GM12878 (cell line): ENCODE measurements at regions not wholly inside any gene's neighbourhood (a gene's known extent, or its start where the extent isn't known, plus 50 kb on each side); places are given as distances from the start of the nearest gene placed in this dataset.

Experiments used
- ATAC-seq: fragments of 200-7000 bp; cut with Tn5 transposase; 3 replicates; pipeline ENCODE4 v1.9.1; 2020; ENCODE audit warnings: mild to moderate bottlenecking, moderate library complexity
- BruUV-seq: library from RNA; stranded (reverse); fragments of 400-500 nt; replicated peaks from 2 replicates; lab custom pipeline; 2021; lab: Mats Ljungman, UMichigan
- CTCF ChIA-PET: fragments of 300-600 bp; sonication (Branson Sonifier 250); formaldehyde crosslinking; extraction: SDS; loops from one replicate; lab custom pipeline; 2021; ENCODE audit warnings: inconsistent platforms; lab: Yijun Ruan, JAX
- POLR2A ChIA-PET: fragments of 350-600 bp; formaldehyde crosslinking; extraction: SDS; loops from one replicate; lab custom pipeline; 2021; ENCODE audit warnings: inconsistent platforms; lab: Charles Lee
- RAD21 ChIA-PET: fragments of 300-600 bp; sonication (Branson Sonifier 250); formaldehyde crosslinking; loops from one replicate; lab custom pipeline; 2023; ENCODE audit warnings: antibody characterized with exemption; ENCODE audit not compliant: unreplicated experiment; lab: Charles Lee
- SMC1A ChIA-PET: fragments of 300-600 bp; sonication (Branson Sonifier 250); formaldehyde crosslinking; loops from one replicate; lab custom pipeline; 2023; ENCODE audit not compliant: unreplicated experiment, uncharacterized antibody; lab: Charles Lee
- DNase-seq: peaks from one replicate; pipeline ENCODE4 v3.0.0-alpha.2; 2011; ENCODE audit warnings: low read depth, low spot score
- FAIRE-seq: peaks from 3 replicates; lab custom pipeline; 2011; peaks lifted over from hg19 to GRCh38; lab: Jason Lieb, UNC
- H2AFZ ChIP-seq: 2 replicates; pipeline ENCODE4 v1.6.0; 2011; ENCODE audit warnings: low read depth, low read length, control low read depth; ENCODE audit not compliant: control insufficient read depth
- H3K27ac ChIP-seq: 2 replicates; pipeline ENCODE4 v1.5.1; 2011; ENCODE audit warnings: control low read depth; ENCODE audit not compliant: control insufficient read depth, insufficient read depth
- H3K27me3 ChIP-seq, 2 experiments: replicated peaks in 1 of 2; 2 replicates each; pipeline versions ENCODE4 v1.6.0 to v1.6.1; 2011; ENCODE audit warnings: low read length in 1 of 2; ENCODE audit not compliant: control insufficient read depth in 2 of 2, insufficient read depth in 2 of 2
- H3K36me3 ChIP-seq, 2 experiments: 2 replicates each; pipeline ENCODE4 v1.5.1; 2011; ENCODE audit warnings: low read length in 1 of 2; ENCODE audit not compliant: control insufficient read depth in 2 of 2, insufficient read depth in 2 of 2
- H3K4me1 ChIP-seq: 2 replicates; pipeline ENCODE4 v1.6.1; 2011; ENCODE audit warnings: mild to moderate bottlenecking, low read length, moderate library complexity, mixed read lengths; ENCODE audit not compliant: control insufficient read depth, insufficient read depth
- H3K4me2 ChIP-seq: 2 replicates; pipeline ENCODE4 v1.6.0; 2011; ENCODE audit warnings: control low read depth; ENCODE audit not compliant: control insufficient read depth, insufficient read depth
- H3K4me3 ChIP-seq: fragments of 200-600 bp; sonication (generic); 2 replicates; pipeline ENCODE4 v1.5.1; 2016
- H3K79me2 ChIP-seq: 2 replicates; pipeline ENCODE4 v1.6.0; 2011; ENCODE audit warnings: low read length; ENCODE audit not compliant: control insufficient read depth, insufficient read depth
- H3K9ac ChIP-seq: 2 replicates; pipeline ENCODE4 v1.8.0; 2011; ENCODE audit warnings: low read length, control low read depth, mixed read lengths; ENCODE audit not compliant: control insufficient read depth, insufficient read depth
- H3K9me3 ChIP-seq: replicated peaks from 3 replicates; pipeline ENCODE4 v1.5.1; 2011; ENCODE audit warnings: mild to moderate bottlenecking, low read length; ENCODE audit not compliant: control insufficient read depth, insufficient read depth
- H4K20me1 ChIP-seq: 2 replicates; pipeline ENCODE4 v1.6.0; 2011; ENCODE audit not compliant: control insufficient read depth, insufficient read depth
- SPI1 ChIP-seq: IDR thresholded peaks from 2 replicates; pipeline ENCODE4 v1.6.1; 2011; ENCODE audit warnings: low read depth, mild to moderate bottlenecking, low read length, moderate library complexity, borderline replicate concordance; ENCODE audit not compliant: insufficient read depth
- ZBTB40 ChIP-seq: fragments of 450-650 bp; IDR thresholded peaks from 2 replicates; pipeline ENCODE4 v1.6.1; 2016; ENCODE audit warnings: mild to moderate bottlenecking, moderate library complexity, borderline replicate concordance
- WGBS: methylation state at CpG from one replicate; pipeline ENCODE4 v1.1.6; 2016; ENCODE audit warnings: low lambda C conversion rate; ENCODE audit not compliant: insufficient replicate concordance, insufficient coverage; ENCODE audit errors: missing lambda C conversion rate; 5-methylcytosine and 5-hydroxymethylcytosine counted together
- in situ Hi-C: fragments of 300-500 bp; cut with MboI; formaldehyde crosslinking; loops from 9 replicates; pipeline ENCODE4 v1.14.3; 2018; ENCODE audit warnings: mixed read lengths
- intact Hi-C: fragments of 100-400 bp; cut with micrococcal nuclease; formaldehyde crosslinking; loops from one replicate; pipeline ENCODE4 v1.14.2; 2022; ENCODE audit not compliant: unreplicated experiment
- TF ChIP-seq, protein P1 (sequence below): fragments of 450-650 bp; IDR thresholded peaks from 2 replicates; pipeline ENCODE4 v1.6.1; 2017; ENCODE audit warnings: mild to moderate bottlenecking

- intact Hi-C loops (no loop called here), in situ Hi-C loops (no loop called here)
- Histone ChIP-seq H4K20me1 (no peaks in the 10 kb centered on the region), H3K4me1 (no peaks in the 10 kb centered on the region), H3K9me3 (no peaks in the 10 kb centered on the region), H3K4me3 (no peak overlapping the region), H3K79me2 (no peaks in the 10 kb centered on the region), H3K36me3 (no peaks in the 10 kb centered on the region), H3K9ac (no peak overlapping the region), H3K27ac (no peak overlapping the region), H3K4me2 (no peak overlapping the region), H2AFZ (no peak overlapping the region), H3K27me3 (no peaks in the 10 kb centered on the region)
- ATAC-seq (no peak), DNase-seq (no peak), FAIRE-seq (no peak)
- no peak for TF ChIP-seq ZBTB40
- TF ChIP-seq, protein P1, sequence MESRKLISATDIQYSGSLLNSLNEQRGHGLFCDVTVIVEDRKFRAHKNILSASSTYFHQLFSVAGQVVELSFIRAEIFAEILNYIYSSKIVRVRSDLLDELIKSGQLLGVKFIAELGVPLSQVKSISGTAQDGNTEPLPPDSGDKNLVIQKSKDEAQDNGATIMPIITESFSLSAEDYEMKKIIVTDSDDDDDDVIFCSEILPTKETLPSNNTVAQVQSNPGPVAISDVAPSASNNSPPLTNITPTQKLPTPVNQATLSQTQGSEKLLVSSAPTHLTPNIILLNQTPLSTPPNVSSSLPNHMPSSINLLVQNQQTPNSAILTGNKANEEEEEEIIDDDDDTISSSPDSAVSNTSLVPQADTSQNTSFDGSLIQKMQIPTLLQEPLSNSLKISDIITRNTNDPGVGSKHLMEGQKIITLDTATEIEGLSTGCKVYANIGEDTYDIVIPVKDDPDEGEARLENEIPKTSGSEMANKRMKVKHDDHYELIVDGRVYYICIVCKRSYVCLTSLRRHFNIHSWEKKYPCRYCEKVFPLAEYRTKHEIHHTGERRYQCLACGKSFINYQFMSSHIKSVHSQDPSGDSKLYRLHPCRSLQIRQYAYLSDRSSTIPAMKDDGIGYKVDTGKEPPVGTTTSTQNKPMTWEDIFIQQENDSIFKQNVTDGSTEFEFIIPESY, result no peak
- no peak for TF ChIP-seq SPI1
- RAD21 ChIA-PET, result no interaction called here
- POLR2A ChIA-PET, result no interaction called here
- BruUV-seq, result no TSS peak
- 94% methylated on average over 2 of the region's 2 CpGs for WGBS
- SMC1A ChIA-PET, result no interaction called here
- CTCF ChIA-PET, result no interaction called here
These were observed 131.8 kb downstream of the IRX5 start for GRCh38 chr16:55062442-55062841.
